ENCODE measurements at regions not wholly inside any gene's neighbourhood (a gene's known extent, or its start where the extent isn't known, plus 50 kb on each side); places are given as distances from the start of the nearest gene placed in this dataset.

- Mint-ChIP-seq H3K4me3 (no peak overlapping the region), H3K27me3 (peaks cover 5% of the 10 kb centered on the region), H3K36me3 (ENCODE audit: low read depth) (no peaks in the 10 kb centered on the region), H3K4me1 (ENCODE audit: low read depth) (peaks cover 17% of the 10 kb centered on the region), H3K9me3 (no peaks in the 10 kb centered on the region), H3K27ac (no peak overlapping the region)
- no peak for DNase-seq
- TF ChIP-seq CTCF (IDR thresholded peaks at IDR 0.05) = no peak
- POLR2A ChIA-PET = no interaction called here
- intact Hi-C loops (cut with micrococcal nuclease) = no loop called here
- no peak for ATAC-seq
- CTCF ChIA-PET = interaction anchor here (0.8 to 17.5 kb wide), 4 partner anchors 130 to 292 kb away, joined by 3 to 656 read pairs (median 18); partner anchors contain the start of gene CXCR6
These were observed 58.3 kb upstream of the XCR1 start for GRCh38 chr3:46085421-46086082.

- intact Hi-C loops (cut with micrococcal nuclease) = no loop called here
- no peak for DNase-seq
- no peak for ATAC-seq
- Mint-ChIP-seq H3K4me3 (no peak overlapping the region), H3K27ac (no peak overlapping the region), H3K36me3 (ENCODE audit: low read depth) (no peaks in the 10 kb centered on the region), H3K4me1 (ENCODE audit: low read depth) (peaks cover 4% of the 10 kb centered on the region), H3K27me3 (peaks cover 4% of the 10 kb centered on the region), H3K9me3 (no peaks in the 10 kb centered on the region)
- ChIA-PET POLR2A (interaction anchor here (0.6 to 1.3 kb wide), 2 partner anchors 96 to 123 kb away, joined by 3 to 5 read pairs; no protein-coding TSS in a partner anchor), CTCF (interaction anchor here (1.0 to 17.5 kb wide), 8 partner anchors 12 to 315 kb away, joined by 3 to 656 read pairs (median 3); partner anchors contain the start of gene CXCR6)
- no peak for TF ChIP-seq CTCF (IDR thresholded peaks at IDR 0.05)
These were observed 56.7 kb upstream of the XCR1 start for GRCh38 chr3:46083956-46084355.

- POLR2A ChIA-PET = no interaction called here
- intact Hi-C loops (cut with micrococcal nuclease) = no loop called here
- no peak overlapping the region for H3K4me3 Mint-ChIP-seq
These were observed 55.6 kb upstream of the XCR1 start for GRCh38 chr3:46082849-46083248.

GRCh38 chr3:46082021-46082420, 54.7 kb upstream of the XCR1 start:
- ATAC-seq (no peak), DNase-seq (no peak)
- H3K36me3 Mint-ChIP-seq (ENCODE audit: low read depth) = no peaks in the 10 kb centered on the region
- ChIA-PET POLR2A (no interaction called here), CTCF (interaction anchor here (1.4 to 17.5 kb wide), 5 partner anchors 124 to 296 kb away, joined by 4 to 656 read pairs (median 12); partner anchors contain the start of genes CCR1, CCR5 and CXCR6)
- TF ChIP-seq CTCF (IDR thresholded peaks at IDR 0.05) = no peak
- H3K9me3 Mint-ChIP-seq = no peaks in the 10 kb centered on the region
- H3K4me1 Mint-ChIP-seq (ENCODE audit: low read depth) = peaks cover 10% of the 10 kb centered on the region
- peaks cover 8% of the 10 kb centered on the region for H3K27me3 Mint-ChIP-seq
- H3K27ac Mint-ChIP-seq = no peak overlapping the region
- intact Hi-C loops (cut with micrococcal nuclease) = no loop called here
- no peak overlapping the region for H3K4me3 Mint-ChIP-seq

More at GRCh38 chr3:46082849-46083248, 55.6 kb upstream of the XCR1 start:
- no peak for TF ChIP-seq CTCF (IDR thresholded peaks at IDR 0.05)
- H3K9me3 Mint-ChIP-seq = no peaks in the 10 kb centered on the region
- CTCF ChIA-PET = interaction anchor here (1.1 to 17.5 kb wide), 4 partner anchors 89 to 295 kb away, joined by 3 to 656 read pairs (median 18); partner anchors contain the start of gene CXCR6
- H3K27me3 Mint-ChIP-seq = peaks cover 5% of the 10 kb centered on the region
- no peak for DNase-seq
- H3K4me1 Mint-ChIP-seq (ENCODE audit: low read depth) = peaks cover 10% of the 10 kb centered on the region
- no peak for ATAC-seq
- no peaks in the 10 kb centered on the region for H3K36me3 Mint-ChIP-seq (ENCODE audit: low read depth)
- H3K27ac Mint-ChIP-seq = no peak overlapping the region

- intact Hi-C loops (cut with micrococcal nuclease) = no loop called here
- H3K4me1 Mint-ChIP-seq (ENCODE audit: low read depth) = peaks cover 10% of the 10 kb centered on the region
- H3K4me3 Mint-ChIP-seq = no peak overlapping the region
- no peaks in the 10 kb centered on the region for H3K9me3 Mint-ChIP-seq
- TF ChIP-seq CTCF (IDR thresholded peaks at IDR 0.05) = no peak
- H3K27me3 Mint-ChIP-seq = peaks cover 8% of the 10 kb centered on the region
- ChIA-PET CTCF (interaction anchor here (0.6 to 17.5 kb wide), 15 partner anchors 10 to 963 kb away, joined by 3 to 656 read pairs (median 4); partner anchors contain the start of genes CCR1, CCR5 and CXCR6), POLR2A (no interaction called here)
- no peak overlapping the region for H3K27ac Mint-ChIP-seq
- ATAC-seq = no peak
- DNase-seq = no peak
- no peaks in the 10 kb centered on the region for H3K36me3 Mint-ChIP-seq (ENCODE audit: low read depth)
These were observed 53.7 kb upstream of the XCR1 start for GRCh38 chr3:46080969-46081345.
